H9 (cell line): ENCODE measurements at regions not wholly inside any gene's neighbourhood (a gene's known extent, or its start where the extent isn't known, plus 50 kb on each side); places are given as distances from the start of the nearest gene placed in this dataset.

Experiments
- DNase-seq: peaks from one replicate; pipeline ENCODE4 v3.0.0-alpha.2; 2017
- H2AFZ ChIP-seq: one replicate; pipeline ENCODE4 v1.6.1; 2013; ENCODE audit warnings: mild to moderate bottlenecking, low read length, control low read depth, moderate library complexity
- H2AK5ac ChIP-seq: 2 replicates; pipeline ENCODE4 v1.6.1; 2013; ENCODE audit warnings: low read length, control low read depth, mixed read lengths; ENCODE audit not compliant: insufficient read length
- H2BK120ac ChIP-seq: one replicate; pipeline ENCODE4 v1.6.1; 2013; ENCODE audit warnings: low read depth, mild to moderate bottlenecking, low read length, control low read depth, inconsistent platforms; ENCODE audit not compliant: poor library complexity, severe bottlenecking
- H2BK12ac ChIP-seq: 2 replicates; pipeline ENCODE4 v1.6.1; 2013; ENCODE audit warnings: low read length, control low read depth, mixed read lengths, low read depth; ENCODE audit not compliant: insufficient read length
- H2BK15ac ChIP-seq: 2 replicates; pipeline ENCODE4 v1.6.1; 2013; ENCODE audit warnings: low read depth, low read length, control low read depth
- H2BK20ac ChIP-seq: one replicate; pipeline ENCODE4 v1.6.1; 2013; ENCODE audit warnings: low read depth, mild to moderate bottlenecking, low read length, control low read depth, inconsistent platforms; ENCODE audit not compliant: poor library complexity, severe bottlenecking
- H2BK5ac ChIP-seq: 2 replicates; pipeline ENCODE4 v1.6.1; 2013; ENCODE audit warnings: low read length, control low read depth, mixed read lengths; ENCODE audit not compliant: insufficient read length
- H3K14ac ChIP-seq: 2 replicates; pipeline ENCODE4 v1.6.1; 2013; ENCODE audit warnings: low read length, control low read depth; ENCODE audit not compliant: insufficient read depth
- H3K18ac ChIP-seq: 2 replicates; pipeline ENCODE4 v1.6.1; 2013; ENCODE audit warnings: low read depth, mild to moderate bottlenecking, mixed read lengths, low read length, control low read depth; ENCODE audit not compliant: insufficient read length
- H3K23ac ChIP-seq: 2 replicates; pipeline ENCODE4 v1.6.1; 2013; ENCODE audit warnings: low read length, control low read depth, mixed read lengths, low read depth; ENCODE audit not compliant: insufficient read length
- H3K23me2 ChIP-seq: 2 replicates; pipeline ENCODE4 v1.6.1; 2013; ENCODE audit warnings: low read depth, mild to moderate bottlenecking, mixed read lengths, low read length, control low read depth; ENCODE audit not compliant: insufficient read length, poor library complexity, severe bottlenecking
- H3K27ac ChIP-seq: 2 replicates; pipeline ENCODE4 v1.5.1; 2013; ENCODE audit warnings: low read length, control low read depth, mixed read lengths, low read depth; ENCODE audit not compliant: insufficient read length
- H3K27me3 ChIP-seq: 2 replicates; pipeline ENCODE4 v1.6.1; 2013; ENCODE audit warnings: low read length, control low read depth, inconsistent platforms; ENCODE audit not compliant: insufficient read depth
- H3K4ac ChIP-seq: 2 replicates; pipeline ENCODE4 v1.6.1; 2013; ENCODE audit warnings: low read depth, mild to moderate bottlenecking, control low read depth, inconsistent platforms, low read length, moderate library complexity
- H3K4me1 ChIP-seq: 2 replicates; pipeline ENCODE4 v1.6.1; 2013; ENCODE audit warnings: low read length, control low read depth, inconsistent platforms; ENCODE audit not compliant: insufficient read depth
- H3K4me2 ChIP-seq: 2 replicates; pipeline ENCODE4 v1.6.1; 2013; ENCODE audit warnings: low read length, control low read depth, mixed read lengths; ENCODE audit not compliant: insufficient read length, insufficient read depth
- H3K56ac ChIP-seq: 2 replicates; pipeline ENCODE4 v1.6.1; 2013; ENCODE audit warnings: low read depth, mild to moderate bottlenecking, mixed read lengths, low read length, control low read depth; ENCODE audit not compliant: insufficient read length
- H3K79me1 ChIP-seq: 2 replicates; pipeline ENCODE4 v1.6.1; 2013; ENCODE audit warnings: low read depth, mild to moderate bottlenecking, moderate library complexity, low read length, control low read depth, inconsistent platforms; ENCODE audit not compliant: insufficient read depth, poor library complexity, severe bottlenecking
- H3K79me2 ChIP-seq: 2 replicates; pipeline ENCODE4 v1.6.1; 2013; ENCODE audit warnings: low read length, control low read depth, inconsistent platforms; ENCODE audit not compliant: insufficient read depth
- H3K9ac ChIP-seq: 2 replicates; pipeline ENCODE4 v1.6.1; 2013; ENCODE audit warnings: low read length, control low read depth, mixed read lengths; ENCODE audit not compliant: insufficient read length; ENCODE audit errors: extremely low read depth
- H3K9me3 ChIP-seq: one replicate; pipeline ENCODE4 v1.6.1; 2013; ENCODE audit warnings: low read depth, low read length, inconsistent platforms; ENCODE audit not compliant: control insufficient read depth
- H3T11ph ChIP-seq: one replicate; pipeline ENCODE4 v1.6.1; 2013; ENCODE audit warnings: mild to moderate bottlenecking, low read length, control low read depth, inconsistent platforms
- H4K20me1 ChIP-seq: one replicate; pipeline ENCODE4 v1.6.1; 2013; ENCODE audit not compliant: control insufficient read depth, insufficient read length, insufficient read depth
- H4K5ac ChIP-seq: 2 replicates; pipeline ENCODE4 v1.6.1; 2013; ENCODE audit warnings: low read depth, mild to moderate bottlenecking, mixed read lengths, low read length, control low read depth; ENCODE audit not compliant: insufficient read length
- H4K8ac ChIP-seq: replicated peaks from 2 replicates; pipeline ENCODE4 v1.6.1; 2013; ENCODE audit warnings: low read length, control low read depth, mixed read lengths, low read depth; ENCODE audit not compliant: insufficient read length
- H4K91ac ChIP-seq: 2 replicates; pipeline ENCODE4 v1.6.1; 2013; ENCODE audit warnings: low read depth, mild to moderate bottlenecking, moderate library complexity, mixed read lengths, low read length, control low read depth; ENCODE audit not compliant: insufficient read length
- H3K27ac Mint-ChIP-seq, 3 experiments: 2 replicates in 2 of 3; 3 replicates in 1 of 3; pipeline ENCODE4 v1.8.0; 2020 to 2021; ENCODE audit warnings: mixed read lengths in 3 of 3, mild to moderate bottlenecking in 1 of 3, moderate library complexity in 1 of 3
- H3K27me3 Mint-ChIP-seq: 2 replicates; pipeline ENCODE4 v1.8.0; 2021; ENCODE audit warnings: low read depth, mild to moderate bottlenecking, moderate library complexity, mixed read lengths
- H3K36me3 Mint-ChIP-seq, 3 experiments: 2 replicates in 2 of 3; 3 replicates in 1 of 3; pipeline ENCODE4 v1.8.0; 2020 to 2021; ENCODE audit warnings: low read depth in 3 of 3, mixed read lengths in 3 of 3; ENCODE audit not compliant: insufficient read depth in 1 of 3
- H3K4me1 Mint-ChIP-seq, 2 experiments: 2 replicates each; pipeline ENCODE4 v1.8.0; 2020; ENCODE audit warnings: mixed read lengths in 2 of 2
- H3K4me3 Mint-ChIP-seq, 2 experiments: 2 replicates in 1 of 2; 3 replicates in 1 of 2; pipeline ENCODE4 v1.8.0; 2020 to 2021; ENCODE audit warnings: mild to moderate bottlenecking in 2 of 2, mixed read lengths in 2 of 2, moderate library complexity in 1 of 2
- H3K9me3 Mint-ChIP-seq, 2 experiments: 2 replicates in 1 of 2; 3 replicates in 1 of 2; pipeline ENCODE4 v1.8.0; 2020; ENCODE audit warnings: mild to moderate bottlenecking in 2 of 2, mixed read lengths in 2 of 2, moderate library complexity in 1 of 2
- WGBS: extraction: QIAGEN DNeasy Blood & Tissue Kit; methylation state at CpG from one replicate; pipeline ENCODE4 v1.1.7; 2013; ENCODE audit warnings: missing lambda C conversion rate, low lambda C conversion rate, mixed read lengths; ENCODE audit not compliant: insufficient read length; ENCODE audit errors: extremely low coverage; 5-methylcytosine and 5-hydroxymethylcytosine counted together
- TF ChIP-seq, protein P1 (sequence below): fragments of 200-600 bp; sonication (generic); conservative IDR thresholded peaks from 3 replicates; pipeline ENCODE4 v1.8.0; 2021; ENCODE audit warnings: antibody characterized with exemption, mild to moderate bottlenecking

DNA sequence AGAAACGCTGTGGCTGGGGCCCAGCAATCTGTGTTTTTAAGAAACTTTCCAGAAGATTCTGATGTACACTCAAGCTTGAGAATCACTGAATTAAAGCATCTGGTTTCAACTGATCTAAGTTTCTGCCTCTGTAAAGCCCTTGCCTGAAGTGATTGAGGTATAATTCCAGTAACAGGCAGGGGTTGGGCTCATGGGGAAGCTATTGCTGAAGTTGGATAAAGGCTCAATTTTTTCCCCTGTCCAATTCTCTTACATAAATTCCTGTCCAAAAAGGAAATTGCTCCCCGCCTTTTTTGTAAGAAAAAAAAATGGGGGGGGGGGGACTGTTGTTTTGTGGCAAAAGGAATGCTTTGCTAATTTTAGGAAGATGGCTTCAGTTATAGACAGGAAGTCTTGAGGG, 337.4 kb downstream of the NUAK1 start:
- Mint-ChIP-seq H3K36me3 (no peaks in the 10 kb centered on the region; a peak in 1 of 7 replicates), H3K9me3 (no peaks in the 10 kb centered on the region; a peak in 1 of 5 replicates), H3K27ac (no peak overlapping the region), H3K4me1 (no peaks in the 10 kb centered on the region), H3K27me3 (no peaks in the 10 kb centered on the region), H3K4me3 (no peak overlapping the region)
- H3T11ph ChIP-seq, result no peak overlapping the region
- no peaks in the 10 kb centered on the region for H3K79me1 ChIP-seq
- H3K23ac ChIP-seq, result no peak overlapping the region
- WGBS, result no CpG with 5 or more reads among the region's 2 CpGs
- no peak overlapping the region for H2BK15ac ChIP-seq
- DNase-seq, result no peak
- H3K14ac ChIP-seq, result no peak overlapping the region
- no peak overlapping the region for H2BK5ac ChIP-seq
- H3K56ac ChIP-seq, result no peak overlapping the region
- H3K27me3 ChIP-seq, result no peaks in the 10 kb centered on the region
- H3K79me2 ChIP-seq, result no peaks in the 10 kb centered on the region; the same call in 1 of the 2 replicates
- no peaks in the 10 kb centered on the region for H4K20me1 ChIP-seq
- H4K5ac ChIP-seq, result no peak overlapping the region
- no peak overlapping the region for H4K91ac ChIP-seq
- H3K4ac ChIP-seq, result no peak overlapping the region
- H2AK5ac ChIP-seq, result no peak overlapping the region
- H2BK120ac ChIP-seq, result no peak overlapping the region
- no peak overlapping the region for H3K18ac ChIP-seq
- H4K8ac ChIP-seq, result no peak overlapping the region
- H2BK20ac ChIP-seq, result no peak overlapping the region
- H3K4me1 ChIP-seq, result no peaks in the 10 kb centered on the region
- H3K23me2 ChIP-seq, result no peaks in the 10 kb centered on the region
- H3K9me3 ChIP-seq, result no peaks in the 10 kb centered on the region
- no peak overlapping the region for H3K27ac ChIP-seq
- no peak overlapping the region for H2AFZ ChIP-seq
- TF ChIP-seq, protein P1, sequence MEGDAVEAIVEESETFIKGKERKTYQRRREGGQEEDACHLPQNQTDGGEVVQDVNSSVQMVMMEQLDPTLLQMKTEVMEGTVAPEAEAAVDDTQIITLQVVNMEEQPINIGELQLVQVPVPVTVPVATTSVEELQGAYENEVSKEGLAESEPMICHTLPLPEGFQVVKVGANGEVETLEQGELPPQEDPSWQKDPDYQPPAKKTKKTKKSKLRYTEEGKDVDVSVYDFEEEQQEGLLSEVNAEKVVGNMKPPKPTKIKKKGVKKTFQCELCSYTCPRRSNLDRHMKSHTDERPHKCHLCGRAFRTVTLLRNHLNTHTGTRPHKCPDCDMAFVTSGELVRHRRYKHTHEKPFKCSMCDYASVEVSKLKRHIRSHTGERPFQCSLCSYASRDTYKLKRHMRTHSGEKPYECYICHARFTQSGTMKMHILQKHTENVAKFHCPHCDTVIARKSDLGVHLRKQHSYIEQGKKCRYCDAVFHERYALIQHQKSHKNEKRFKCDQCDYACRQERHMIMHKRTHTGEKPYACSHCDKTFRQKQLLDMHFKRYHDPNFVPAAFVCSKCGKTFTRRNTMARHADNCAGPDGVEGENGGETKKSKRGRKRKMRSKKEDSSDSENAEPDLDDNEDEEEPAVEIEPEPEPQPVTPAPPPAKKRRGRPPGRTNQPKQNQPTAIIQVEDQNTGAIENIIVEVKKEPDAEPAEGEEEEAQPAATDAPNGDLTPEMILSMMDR, result no peak
- H3K9ac ChIP-seq, result no peak overlapping the region
- no peak overlapping the region for H2BK12ac ChIP-seq
- no peak overlapping the region for H3K4me2 ChIP-seq
